Left kidney (tissue), 1 donor: ENCODE measurements at regions not wholly inside any gene's neighbourhood (a gene's known extent, or its start where the extent isn't known, plus 50 kb on each side); places are given as distances from the start of the nearest gene placed in this dataset.

ENCODE experiments used
- DNase-seq: peaks from one replicate; pipeline ENCODE4 v3.0.0-alpha.2; 2013

DNA sequence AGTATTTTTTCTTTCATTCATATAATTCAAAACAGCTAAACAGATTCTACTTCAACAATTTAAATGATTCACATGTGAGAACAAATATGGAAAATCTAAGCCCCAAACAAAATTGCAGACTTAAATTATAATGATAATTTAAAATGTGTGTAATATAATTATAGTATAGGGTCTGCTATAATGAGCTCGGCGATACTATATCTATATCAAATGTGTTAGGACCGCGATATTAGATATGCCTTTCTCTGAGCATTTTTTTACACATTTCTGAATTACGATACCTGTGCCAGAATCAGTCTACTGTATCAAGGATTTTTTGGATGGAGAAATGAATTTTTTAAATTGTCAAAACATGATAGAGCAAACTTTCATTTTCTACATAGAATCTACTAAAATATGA lies 808.8 kb upstream of the POU3F3 start:
- no peak for DNase-seq

DNA sequence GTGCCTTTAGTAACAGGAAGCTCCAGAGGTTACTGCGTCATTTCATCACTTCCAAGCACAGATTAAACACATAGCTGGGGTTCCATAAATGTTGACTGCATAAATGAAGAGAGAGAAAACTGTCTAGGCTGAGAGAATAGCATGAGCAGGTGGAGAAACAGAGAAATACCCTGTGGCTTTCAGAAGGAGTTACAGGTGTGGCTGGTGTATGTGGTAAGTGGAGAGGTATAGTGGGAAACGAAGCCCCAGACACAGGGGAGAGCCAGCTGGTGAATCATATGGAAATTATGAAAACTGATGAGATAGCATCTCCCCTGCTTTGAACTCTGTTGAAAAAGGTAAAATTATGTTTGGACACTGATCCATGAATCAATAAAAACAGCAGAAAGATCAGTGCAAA lies 807.4 kb upstream of the POU3F3 start:
- DNase-seq, result no peak

GRCh38 chr2:104047516-104047915 lies 806.4 kb upstream of the POU3F3 start:
- DNase-seq, result no peak

- no peak for DNase-seq
Observed at GRCh38 chr2:104049438-104049837, 804.5 kb upstream of the POU3F3 start.

DNA sequence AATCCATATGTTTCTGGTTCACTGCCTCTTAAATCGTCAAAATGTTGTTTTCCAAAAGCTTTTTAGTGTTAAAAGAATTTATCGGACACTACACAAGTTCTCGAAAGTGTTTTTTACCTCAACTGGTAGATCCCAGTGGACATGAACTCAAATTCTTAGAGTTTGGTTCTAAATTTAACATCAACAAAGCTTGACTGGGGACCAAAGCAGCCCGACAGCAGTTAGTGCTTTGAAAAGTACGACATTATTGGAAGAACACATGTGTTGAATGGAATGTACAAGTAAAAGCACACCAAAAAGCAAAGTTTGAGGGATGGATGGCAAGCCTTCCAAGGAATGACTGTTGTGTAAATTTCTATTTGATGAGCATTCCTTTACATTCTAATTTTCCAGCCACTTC lies 803.9 kb upstream of the POU3F3 start:
- no peak for DNase-seq

DNA sequence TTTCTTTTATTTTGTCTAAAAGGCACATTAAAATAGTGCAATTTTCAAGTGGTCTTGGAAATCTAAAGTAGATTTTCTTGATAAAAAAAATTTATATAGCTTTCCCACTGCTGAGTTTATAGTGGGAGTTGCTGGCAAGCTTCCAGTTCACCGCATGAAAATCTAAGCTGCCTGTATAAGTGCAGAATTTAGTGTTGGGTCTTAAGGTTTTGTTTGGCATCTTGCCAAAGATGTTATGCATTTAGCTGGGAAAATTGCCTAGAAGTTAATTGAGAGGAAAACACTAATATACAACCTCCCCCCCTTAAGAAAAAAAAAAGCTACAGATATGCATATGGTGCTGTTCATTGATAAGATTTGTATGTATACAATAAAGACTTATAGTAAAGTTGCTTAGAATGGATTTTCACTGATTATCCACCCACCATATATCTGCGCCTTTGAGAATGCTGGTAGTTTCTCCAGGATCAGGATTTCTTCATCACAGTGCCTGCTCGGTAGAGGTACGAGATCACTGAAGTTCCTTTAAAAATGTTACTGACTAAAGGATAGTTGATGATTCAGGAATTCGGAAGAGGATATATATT lies 803.2 kb upstream of the POU3F3 start:
- DNase-seq, result no peak

DNA sequence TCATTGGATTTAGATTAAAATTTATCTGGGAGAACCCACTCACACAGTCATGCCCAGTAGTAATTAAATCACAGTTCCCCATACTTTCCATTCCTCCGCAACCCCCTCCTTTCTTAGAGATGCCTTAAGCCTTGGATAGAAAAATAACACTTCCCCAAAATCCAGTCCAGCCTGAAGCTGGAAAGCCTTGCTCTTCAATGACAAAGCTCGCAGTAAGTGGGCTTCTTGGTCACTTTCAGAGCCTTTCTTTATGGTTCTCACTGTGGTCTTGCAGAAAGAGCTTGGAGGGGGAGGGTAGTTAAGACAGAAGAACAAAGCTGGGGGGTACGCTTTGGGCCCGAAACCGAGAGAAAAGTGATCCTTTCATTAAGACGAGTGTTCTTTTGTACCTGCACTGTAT lies 802.1 kb upstream of the POU3F3 start:
- DNase-seq, result no peak

GRCh38 chr2:104052356-104052755 lies 801.6 kb upstream of the POU3F3 start:
- no peak for DNase-seq

DNA sequence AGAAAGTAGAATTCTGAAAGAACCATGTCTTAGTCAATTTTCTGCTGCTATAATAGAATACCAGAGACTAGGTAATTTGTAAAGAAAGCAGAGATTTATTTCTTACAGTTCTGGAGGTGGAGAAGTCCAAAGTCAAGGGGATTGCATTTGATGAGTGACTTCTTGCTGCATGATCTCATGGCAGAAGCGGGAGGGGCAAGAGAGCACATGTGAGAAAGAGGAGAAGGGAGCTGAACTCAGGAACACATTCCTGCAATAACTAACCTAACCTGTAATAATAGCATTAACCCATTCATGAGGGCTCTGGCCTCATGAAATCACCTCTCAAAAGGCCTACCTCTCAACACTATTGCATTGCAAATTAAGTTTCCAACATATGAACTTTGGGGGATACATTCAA lies 797.5 kb upstream of the POU3F3 start:
- DNase-seq, result no peak

DNA sequence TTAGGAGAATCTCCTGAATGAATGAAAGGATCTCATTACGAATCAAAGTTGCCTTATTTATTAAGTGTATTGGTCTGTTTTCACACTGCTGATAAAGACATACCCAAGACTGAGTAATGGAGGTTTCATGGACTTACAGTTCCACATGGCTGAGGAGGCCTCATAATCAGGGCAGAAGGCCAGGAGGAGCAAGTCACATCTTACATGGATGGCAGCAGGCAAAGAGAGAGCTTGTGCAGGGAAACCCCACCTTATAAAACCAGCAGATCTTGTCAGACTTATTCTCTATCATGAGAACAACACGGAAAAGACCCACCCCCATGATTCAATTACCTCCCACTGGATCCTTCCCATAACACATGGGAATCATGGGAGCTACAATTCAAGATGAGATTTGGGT lies 785.2 kb upstream of the POU3F3 start:
- no peak for DNase-seq

GRCh38 chr2:104077573-104077972 lies 776.3 kb upstream of the POU3F3 start:
- no peak for DNase-seq

- DNase-seq, result no peak
Observed at GRCh38 chr2:104078431-104079157, 775.3 kb upstream of the POU3F3 start.

GRCh38 chr2:104088745-104089144 lies 765.2 kb upstream of the POU3F3 start:
- no peak for DNase-seq

GRCh38 chr2:104090407-104090806 lies 763.5 kb upstream of the POU3F3 start:
- no peak for DNase-seq

- DNase-seq, result no peak
Observed at GRCh38 chr2:104091894-104092293, 762.0 kb upstream of the POU3F3 start.

DNA sequence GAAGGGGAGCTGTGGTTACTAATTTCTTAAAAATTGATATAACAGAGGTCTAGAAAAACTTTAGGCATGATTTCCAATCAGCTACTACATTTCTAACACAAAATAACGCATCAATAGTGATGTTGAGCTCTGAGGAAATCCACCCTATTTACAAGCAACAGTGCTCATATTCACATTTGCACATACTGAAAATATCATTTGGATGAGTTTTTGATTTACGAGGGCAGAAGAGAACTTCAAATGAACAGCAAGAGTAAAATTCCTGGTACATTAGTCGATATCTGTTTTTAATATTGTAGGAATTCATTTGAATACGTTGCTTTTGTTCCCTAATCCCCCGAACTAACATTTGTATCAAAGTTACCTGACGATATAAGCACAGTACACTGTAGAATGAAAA lies 761.0 kb upstream of the POU3F3 start:
- no peak for DNase-seq

DNA sequence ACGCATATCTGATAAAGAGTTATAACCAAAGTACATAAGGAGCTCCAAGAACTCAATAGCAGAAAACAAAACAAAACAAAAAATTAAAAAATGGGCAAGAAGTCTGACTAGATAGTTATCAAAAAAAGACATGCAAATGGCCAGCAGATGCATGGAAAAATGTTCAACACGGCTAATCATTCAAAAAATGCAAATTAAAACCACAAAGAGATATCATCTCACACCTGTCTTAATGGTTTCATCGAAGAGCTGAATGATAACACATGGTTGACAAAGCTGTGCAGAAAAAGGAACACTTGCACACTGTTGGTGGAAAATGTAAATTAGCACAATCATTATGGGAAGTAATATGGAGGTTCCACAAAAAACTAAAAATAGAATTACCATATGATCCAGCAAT lies 751.3 kb upstream of the POU3F3 start:
- no peak for DNase-seq

DNA sequence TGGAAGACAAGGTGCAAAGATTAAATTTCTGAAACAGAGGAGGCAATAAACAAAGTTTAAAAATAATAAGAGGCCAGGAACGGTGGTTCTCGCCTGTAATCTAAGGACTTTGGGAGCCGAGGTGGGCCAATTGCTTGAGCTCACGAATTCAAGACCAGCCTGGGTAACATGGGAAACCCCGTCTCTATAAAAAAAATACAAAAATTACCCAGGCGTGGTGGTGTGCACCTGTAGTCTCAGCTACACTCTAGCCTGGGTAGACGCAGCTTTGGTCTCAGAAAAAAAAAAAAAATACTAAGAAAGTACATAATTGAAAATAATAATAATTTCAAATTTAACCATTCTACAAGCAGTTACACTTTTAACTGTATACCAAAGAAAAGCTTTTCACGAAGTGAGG lies 744.6 kb upstream of the POU3F3 start:
- no peak for DNase-seq

GRCh38 chr2:104118889-104119288 lies 735.0 kb upstream of the POU3F3 start:
- no peak for DNase-seq

- DNase-seq, result no peak
Observed at GRCh38 chr2:104120171-104120570, 733.7 kb upstream of the POU3F3 start.

- DNase-seq, result no peak
Observed at GRCh38 chr2:104125096-104125495, 728.8 kb upstream of the POU3F3 start.

GRCh38 chr2:104127049-104127770 lies 726.7 kb upstream of the POU3F3 start:
- no peak for DNase-seq

DNA sequence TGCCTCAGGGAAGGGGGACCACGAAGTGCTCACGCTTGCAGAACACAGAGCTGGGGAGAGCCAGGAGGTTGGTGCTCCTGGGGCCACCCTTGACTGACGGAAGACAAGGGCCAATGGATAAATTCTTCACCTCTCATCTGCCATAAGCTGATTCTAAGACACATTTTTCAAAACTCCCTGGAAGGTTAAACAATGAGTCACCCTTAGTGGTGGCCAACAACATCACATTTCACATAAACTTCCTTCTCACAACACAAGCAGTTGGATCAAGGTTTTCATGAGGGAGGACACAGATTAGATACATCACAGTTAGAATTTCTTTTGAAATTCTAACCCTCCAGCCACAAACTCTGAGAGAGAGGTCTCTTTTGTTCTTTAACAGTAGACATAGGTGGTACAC lies 713.6 kb upstream of the POU3F3 start:
- DNase-seq, result no peak

DNA sequence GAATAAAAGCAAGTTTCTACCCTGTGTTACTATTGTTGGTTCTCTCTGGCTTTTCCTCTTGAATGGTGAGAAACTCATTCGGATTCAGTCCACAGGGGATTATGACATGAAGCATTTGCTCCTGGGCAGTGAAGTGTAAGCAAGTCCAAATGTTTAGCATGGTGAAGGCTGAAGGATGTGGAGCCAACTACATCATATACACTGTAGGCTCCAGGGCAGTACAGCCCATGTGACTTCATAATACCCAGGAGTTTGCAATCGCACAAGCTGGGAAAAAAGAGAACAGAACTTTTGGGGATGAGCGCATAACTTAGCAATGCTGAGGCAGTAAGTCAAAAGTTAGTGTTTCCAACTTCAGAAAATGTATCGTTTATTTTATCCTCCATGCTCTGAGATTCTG lies 695.7 kb upstream of the POU3F3 start:
- DNase-seq, result no peak
